Stimulated activated CD4-positive, alpha-beta T cell treated with anti-CD3 and anti-CD28 coated beads, Interleukin-2, amount 100 ng/mL, for 48 hours (primary cell): ENCODE measurements at regions not wholly inside any gene's neighbourhood (a gene's known extent, or its start where the extent isn't known, plus 50 kb on each side); places are given as distances from the start of the nearest gene placed in this dataset.

ENCODE experiments used
- DNase-seq, 2 donors: peaks; one replicate each; pipeline ENCODE4 v3.0.0-alpha.2; 2020

DNA sequence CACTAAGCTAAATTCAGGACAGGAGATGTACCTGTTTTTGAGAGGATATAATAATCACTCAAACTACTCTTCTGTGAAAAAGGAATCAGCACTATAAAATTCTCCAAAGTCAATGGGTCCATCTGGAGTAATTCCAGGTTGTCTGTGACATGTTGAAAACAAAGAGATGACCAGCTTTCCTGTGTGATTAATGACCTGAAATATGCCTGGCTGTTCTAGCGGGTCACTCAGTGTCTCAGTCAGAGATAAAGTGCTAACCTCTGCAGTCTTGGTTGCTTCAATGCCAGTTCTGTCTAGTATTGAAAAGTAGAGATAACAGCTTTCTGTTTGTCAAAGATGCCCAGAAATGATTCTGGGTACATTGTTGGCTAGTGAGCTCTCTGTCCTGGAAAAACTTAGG is 722.6 kb upstream of the TENM4 start:
- DNase-seq = no peak

- no peak for DNase-seq
These were observed 722.2 kb upstream of the TENM4 start for GRCh38 chr11:80163011-80163410.

DNA sequence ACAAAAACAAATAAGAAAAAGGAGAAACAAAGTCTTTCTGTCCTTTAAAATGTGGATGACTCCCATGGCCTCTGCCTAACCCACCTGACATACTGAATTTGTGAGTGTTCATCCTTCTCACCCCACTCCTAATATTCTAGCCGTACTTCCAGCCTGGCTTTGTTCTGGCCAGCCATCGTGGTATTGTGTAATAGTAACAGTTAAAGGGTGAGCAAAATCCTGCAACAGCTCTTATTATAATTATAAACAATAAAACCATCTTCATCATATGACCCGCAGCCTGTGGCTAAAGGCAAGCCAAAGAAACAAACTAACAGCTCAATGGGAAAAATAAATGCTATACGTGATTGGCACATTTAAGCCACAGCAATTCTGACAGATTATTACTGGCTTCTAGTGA is 721.6 kb upstream of the TENM4 start:
- DNase-seq = no peak

- DNase-seq = no peak
These were observed 716.6 kb upstream of the TENM4 start for GRCh38 chr11:80157447-80157846.

DNA sequence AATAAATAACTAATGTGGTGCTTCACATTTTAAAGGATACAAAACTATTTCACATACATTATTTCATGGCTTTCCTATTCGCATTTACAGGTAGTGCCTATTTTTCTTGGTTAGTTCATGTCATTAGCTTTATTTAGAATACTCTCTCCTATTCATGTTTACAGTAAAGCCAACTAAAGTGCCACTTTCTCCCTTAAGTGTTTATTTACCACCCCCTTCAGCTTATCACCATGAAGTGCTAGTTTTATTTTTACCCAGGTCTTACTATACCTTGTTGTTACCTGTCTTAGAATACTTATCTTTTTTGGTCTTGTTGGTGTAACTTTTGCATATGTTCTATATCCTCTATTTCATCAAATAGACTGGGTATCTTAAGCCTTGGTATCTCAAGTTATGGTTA is 715.2 kb upstream of the TENM4 start:
- DNase-seq = no peak

- no peak for DNase-seq
These were observed 714.7 kb upstream of the TENM4 start for GRCh38 chr11:80155412-80156017.

DNA sequence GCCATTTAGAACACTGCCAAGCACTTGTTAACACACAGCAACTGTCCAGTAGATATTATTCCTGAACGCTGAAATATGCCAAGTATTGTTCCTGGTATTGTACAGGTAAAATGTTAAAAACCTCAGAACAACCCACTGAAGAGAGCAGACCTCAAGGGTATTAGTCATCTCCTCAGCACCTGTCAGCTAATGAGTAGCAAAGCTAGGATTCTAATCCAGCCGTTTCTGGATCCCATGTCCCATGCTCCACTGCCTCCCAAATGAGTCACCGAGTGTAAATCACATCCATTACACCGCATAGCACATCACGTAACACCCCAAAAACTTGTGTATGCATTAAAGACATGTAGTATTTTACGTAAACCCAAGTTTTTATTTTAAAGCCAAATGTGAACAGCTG is 705.4 kb upstream of the TENM4 start:
- DNase-seq = no peak

- no peak for DNase-seq
These were observed 704.2 kb upstream of the TENM4 start for GRCh38 chr11:80144897-80145594.

- no peak for DNase-seq
These were observed 696.2 kb upstream of the TENM4 start for GRCh38 chr11:80136991-80137390.

GRCh38 chr11:80129396-80129795 is 688.6 kb upstream of the TENM4 start:
- DNase-seq = no peak

DNA sequence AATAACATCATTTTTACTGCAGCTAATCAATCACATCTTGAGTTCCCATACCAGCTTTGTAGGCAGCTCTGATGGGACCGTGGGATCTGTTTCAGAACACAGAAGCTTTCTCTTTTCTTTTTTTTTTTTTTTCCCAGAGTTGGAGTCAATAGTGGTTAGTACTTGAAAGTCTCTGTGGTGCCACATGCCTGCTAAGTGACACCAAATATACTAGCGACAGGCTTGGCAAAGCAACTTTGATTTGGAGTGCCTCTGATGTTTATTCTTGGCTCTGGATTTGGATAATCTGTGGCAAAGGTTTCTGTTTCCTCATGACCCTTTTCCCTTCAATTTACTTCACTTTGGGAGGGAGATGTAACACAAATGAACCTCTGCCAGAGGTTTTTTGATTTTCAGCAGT is 681.4 kb upstream of the TENM4 start:
- DNase-seq = no peak

- DNase-seq = no peak
These were observed 677.2 kb upstream of the TENM4 start for GRCh38 chr11:80118073-80118472.

DNA sequence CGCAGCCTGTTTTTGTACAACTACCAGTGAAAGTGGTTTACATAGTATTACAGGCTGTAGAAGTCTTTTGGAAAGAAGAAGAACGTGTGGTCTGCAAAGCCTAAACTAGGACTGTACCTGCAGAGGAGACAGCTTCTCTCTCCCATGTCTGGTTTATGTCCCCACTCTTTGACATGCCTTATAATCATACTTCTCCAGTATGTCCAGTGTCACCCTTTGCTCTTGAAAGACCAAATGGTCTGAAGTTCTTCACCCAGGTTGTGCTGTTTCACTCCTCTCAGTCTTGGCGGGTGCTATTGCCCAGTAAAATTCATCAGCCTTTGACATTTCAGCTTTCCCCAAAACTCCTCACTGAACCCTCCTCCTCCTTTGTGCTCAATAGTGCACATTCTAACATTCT is 676.0 kb upstream of the TENM4 start:
- DNase-seq = no peak

DNA sequence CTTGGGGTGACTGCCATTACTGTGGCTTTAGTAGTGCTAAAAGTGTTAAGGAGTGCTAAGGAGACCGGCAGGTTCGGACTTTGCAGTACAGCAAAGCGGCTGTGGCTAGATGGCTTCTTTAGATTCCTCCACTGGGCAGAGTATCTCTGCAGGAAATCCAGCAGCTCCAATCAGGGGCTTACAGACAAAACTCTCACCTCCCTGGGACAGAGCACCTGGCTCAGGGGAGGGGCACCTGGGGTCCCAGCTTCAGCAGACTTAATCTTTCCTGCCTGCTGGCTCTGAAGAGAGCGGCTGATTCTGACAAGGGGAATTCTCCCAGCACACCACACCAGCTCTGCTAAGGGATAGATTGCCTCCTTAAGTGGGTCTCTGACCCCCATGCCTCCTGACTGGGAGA is 668.8 kb upstream of the TENM4 start:
- DNase-seq = no peak

DNA sequence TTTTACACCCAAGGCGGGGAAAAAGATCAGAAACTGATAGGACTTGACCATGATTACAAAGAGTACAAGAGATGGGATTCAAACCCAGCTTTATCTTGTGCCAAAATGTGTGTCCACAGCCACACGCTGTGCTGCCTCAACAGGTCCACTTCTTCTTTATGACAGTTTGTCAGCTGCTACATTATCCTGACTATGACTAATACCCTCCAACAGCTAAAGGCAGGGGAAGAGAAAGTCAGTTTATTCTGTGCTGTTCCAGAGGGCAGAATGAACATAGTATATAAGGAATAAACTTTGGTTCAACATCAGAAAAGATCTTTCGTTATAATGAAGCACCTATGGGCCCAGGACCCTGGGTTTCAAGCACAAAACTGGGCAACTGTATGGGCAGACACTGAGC is 668.2 kb upstream of the TENM4 start:
- no peak for DNase-seq

DNA sequence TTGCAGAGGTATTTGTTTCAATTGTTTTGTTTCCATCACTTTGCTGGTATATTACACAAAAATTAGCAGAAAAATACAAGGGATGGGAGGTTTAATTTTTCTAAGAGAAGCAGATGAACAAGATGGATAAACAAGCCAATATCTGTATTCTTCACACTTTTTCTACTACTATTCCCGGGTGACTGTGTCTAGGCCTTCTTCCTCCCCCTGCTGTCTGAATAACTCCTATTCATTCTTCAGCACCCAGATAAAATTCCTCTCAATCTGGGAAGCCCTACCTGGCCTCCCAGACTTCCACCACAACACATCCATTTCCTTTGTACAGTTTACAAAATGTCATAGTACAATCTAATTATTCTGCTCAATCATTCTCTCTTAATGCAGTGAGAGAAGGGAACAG is 666.6 kb upstream of the TENM4 start:
- DNase-seq = no peak

GRCh38 chr11:80104191-80104590 is 663.4 kb upstream of the TENM4 start:
- no peak for DNase-seq

DNA sequence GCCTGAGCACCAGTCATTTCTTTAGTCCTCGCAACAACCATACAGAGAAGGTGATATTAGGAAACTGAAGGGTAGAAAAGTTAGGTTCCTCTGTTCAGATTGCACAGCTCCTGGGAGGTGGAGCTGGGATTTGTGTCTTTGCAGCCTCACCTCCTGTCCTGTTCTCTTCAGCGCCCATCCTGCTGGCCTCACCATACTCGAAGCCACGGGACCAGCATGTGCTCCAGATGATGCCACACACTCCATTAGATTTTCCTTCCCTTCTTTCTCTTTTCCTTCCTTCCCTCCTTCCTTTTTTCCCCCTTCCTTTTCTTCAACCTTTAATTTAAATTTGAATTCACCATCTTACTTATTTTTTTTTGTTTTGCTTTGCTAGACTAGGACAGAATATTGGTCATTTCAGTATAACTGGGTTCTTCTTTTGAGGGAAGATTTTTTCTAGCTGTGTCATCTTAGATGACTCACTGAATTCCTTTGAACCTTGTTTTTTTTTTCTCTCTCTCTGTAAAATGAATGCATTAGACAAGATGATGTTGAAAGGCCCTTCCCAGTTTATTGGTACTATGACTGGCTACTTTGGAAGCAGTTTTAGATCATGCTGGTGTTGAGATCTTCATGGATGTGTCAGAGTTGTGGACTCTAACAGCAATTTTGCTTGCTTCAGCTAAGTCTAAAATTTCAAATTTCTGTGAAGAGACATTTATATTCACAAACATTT is 662.5 kb upstream of the TENM4 start:
- no peak for DNase-seq

DNA sequence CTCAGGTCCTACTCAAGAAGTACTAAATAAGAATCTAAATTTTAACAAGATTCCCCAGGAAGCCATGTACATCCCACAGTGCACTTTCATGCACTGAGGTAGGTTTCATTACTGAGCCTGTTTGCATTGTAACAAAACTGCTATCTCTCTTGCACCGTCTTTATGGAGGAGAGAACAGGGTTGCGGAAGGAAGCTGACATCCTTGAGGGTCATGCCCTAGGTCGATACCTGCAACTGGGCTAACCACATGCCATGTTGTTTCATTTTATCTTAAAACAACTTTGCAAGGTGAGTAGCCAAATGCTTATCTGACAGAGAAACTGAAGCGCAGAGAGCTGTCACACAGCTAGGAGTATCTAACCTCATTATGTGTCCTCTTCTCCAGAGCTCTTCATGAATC is 656.3 kb upstream of the TENM4 start:
- no peak for DNase-seq

DNA sequence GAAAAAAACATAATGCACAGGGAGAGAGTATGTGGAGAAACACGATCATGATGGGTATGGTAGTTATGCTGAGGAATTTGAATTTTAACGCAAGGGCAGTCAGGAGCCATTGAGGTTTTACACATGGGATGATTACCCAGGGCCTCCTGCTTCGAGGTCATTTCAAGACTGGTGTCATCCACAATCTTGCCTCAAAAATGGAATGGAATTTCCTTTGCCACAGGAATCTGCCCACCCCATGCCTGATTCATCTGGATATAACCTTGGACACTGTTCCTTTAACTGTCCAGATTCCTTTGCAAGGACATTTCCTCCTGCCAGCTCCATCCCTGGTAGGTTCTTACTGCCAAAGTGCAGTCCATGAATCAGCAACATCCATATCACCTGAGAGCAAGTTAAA is 655.9 kb upstream of the TENM4 start:
- DNase-seq = no peak

- no peak for DNase-seq
These were observed 645.7 kb upstream of the TENM4 start for GRCh38 chr11:80086496-80087055.

- DNase-seq = no peak
These were observed 644.7 kb upstream of the TENM4 start for GRCh38 chr11:80085563-80085962.

DNA sequence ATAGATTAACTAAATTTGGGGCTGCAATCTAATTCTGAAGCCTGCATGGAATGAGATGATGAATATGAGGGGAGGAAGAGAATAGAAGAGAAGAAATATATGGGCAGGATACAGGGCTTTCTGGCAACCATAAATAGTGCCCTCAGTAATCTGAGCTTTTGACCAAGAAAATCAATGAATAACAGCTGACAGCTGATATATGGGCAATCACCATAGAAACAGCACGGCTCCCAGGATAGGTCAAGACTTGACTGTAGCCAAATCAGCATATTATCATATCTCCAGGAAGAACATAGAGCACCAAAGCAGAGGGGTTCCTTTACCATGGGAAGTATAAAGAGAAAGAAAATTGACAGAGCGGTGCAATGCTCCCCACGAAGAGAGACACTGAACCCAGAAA is 643.8 kb upstream of the TENM4 start:
- no peak for DNase-seq

- no peak for DNase-seq
These were observed 642.7 kb upstream of the TENM4 start for GRCh38 chr11:80083531-80083951.
